ENCODE measurements at regions not wholly inside any gene's neighbourhood (a gene's known extent, or its start where the extent isn't known, plus 50 kb on each side); places are given as distances from the start of the nearest gene placed in this dataset.

- Histone ChIP-seq H3K27me3 (ENCODE audit: control insufficient read depth in 2 of 2, insufficient read depth in 2 of 2, low read length in 2 of 2) (no peaks in the 10 kb centered on the region), H3K4me2 (ENCODE audit: insufficient read depth, low read length) (no peak overlapping the region), H3K9me1 (ENCODE audit: control insufficient read depth, insufficient read depth, low read length) (no peaks in the 10 kb centered on the region), H3K4me3 (no peak overlapping the region), H3K79me2 (ENCODE audit: control insufficient read depth, insufficient read depth, low read length) (no peaks in the 10 kb centered on the region), H3K9ac (ENCODE audit: insufficient read depth in 1 of 2, low read depth in 2 of 2, low read length in 2 of 2) (no peak overlapping the region), H3K36me3 (ENCODE audit: control insufficient read depth, insufficient read depth, low read length) (no peaks in the 10 kb centered on the region), H3K27ac (ENCODE audit: extremely low read depth, low read depth, low read length) (no peak overlapping the region), H3K4me1 (replicated peaks in 1 of 2; ENCODE audit: control insufficient read depth in 2 of 2, insufficient read depth in 2 of 2, low read length in 2 of 2) (no peaks in the 10 kb centered on the region), H3K9me3 (replicated peaks; ENCODE audit: control insufficient read depth, insufficient read depth, low read depth, low read length) (no peaks in the 10 kb centered on the region), H4K20me1 (replicated peaks; ENCODE audit: control insufficient read depth, insufficient read depth, low read length) (no peaks in the 10 kb centered on the region), H2AFZ (ENCODE audit: low read depth, low read length) (no peak overlapping the region)
- ChIA-PET CTCF (ENCODE audit: low intra/inter-chr PET ratio) (no interaction called here), POLR2A (no interaction called here)
- DNase-seq (ENCODE audit: extremely low read depth in 1 of 4, low spot score in 3 of 4): no peak
- no peak for ATAC-seq
- WGBS (ENCODE audit: insufficient coverage, low coverage, missing lambda C conversion rate): 0% methylated on average over 1 of the region's 1 CpG
- BruUV-seq (replicated peaks): no TSS peak
- FAIRE-seq: no peak
- in situ Hi-C loops (cut with MboI): no loop called here
- intact Hi-C loops (cut with micrococcal nuclease): no loop called here
- TF ChIP-seq, protein P1, sequence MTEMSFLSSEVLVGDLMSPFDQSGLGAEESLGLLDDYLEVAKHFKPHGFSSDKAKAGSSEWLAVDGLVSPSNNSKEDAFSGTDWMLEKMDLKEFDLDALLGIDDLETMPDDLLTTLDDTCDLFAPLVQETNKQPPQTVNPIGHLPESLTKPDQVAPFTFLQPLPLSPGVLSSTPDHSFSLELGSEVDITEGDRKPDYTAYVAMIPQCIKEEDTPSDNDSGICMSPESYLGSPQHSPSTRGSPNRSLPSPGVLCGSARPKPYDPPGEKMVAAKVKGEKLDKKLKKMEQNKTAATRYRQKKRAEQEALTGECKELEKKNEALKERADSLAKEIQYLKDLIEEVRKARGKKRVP (CRISPR knock-in tag; IDR thresholded peaks at IDR 0.05): no peak
- no peak for TF ChIP-seq PTTG1 (tag; IDR thresholded peaks at IDR 0.05; ENCODE audit: low read depth)
- TF ChIP-seq ZBTB5 (IDR thresholded peaks at IDR 0.05): no peak
- no peak for TF ChIP-seq ILK (tag; IDR thresholded peaks at IDR 0.05; ENCODE audit: borderline replicate concordance, low read depth)
- no peak for TF ChIP-seq SRSF1 (IDR thresholded peaks at IDR 0.05; ENCODE audit: low read depth, low read length)
- TF ChIP-seq ETV1 (tag; conservative IDR thresholded peaks at IDR 0.05; ENCODE audit: low read depth): no peak
- TF ChIP-seq, protein P2, sequence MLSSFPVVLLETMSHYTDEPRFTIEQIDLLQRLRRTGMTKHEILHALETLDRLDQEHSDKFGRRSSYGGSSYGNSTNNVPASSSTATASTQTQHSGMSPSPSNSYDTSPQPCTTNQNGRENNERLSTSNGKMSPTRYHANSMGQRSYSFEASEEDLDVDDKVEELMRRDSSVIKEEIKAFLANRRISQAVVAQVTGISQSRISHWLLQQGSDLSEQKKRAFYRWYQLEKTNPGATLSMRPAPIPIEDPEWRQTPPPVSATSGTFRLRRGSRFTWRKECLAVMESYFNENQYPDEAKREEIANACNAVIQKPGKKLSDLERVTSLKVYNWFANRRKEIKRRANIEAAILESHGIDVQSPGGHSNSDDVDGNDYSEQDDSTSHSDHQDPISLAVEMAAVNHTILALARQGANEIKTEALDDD (IDR thresholded peaks at IDR 0.05): no peak
- TF ChIP-seq ZNF316 (IDR thresholded peaks at IDR 0.05): no peak
- no peak for TF ChIP-seq FOXJ2 (tag; IDR thresholded peaks at IDR 0.05)
- TF ChIP-seq, protein P3, sequence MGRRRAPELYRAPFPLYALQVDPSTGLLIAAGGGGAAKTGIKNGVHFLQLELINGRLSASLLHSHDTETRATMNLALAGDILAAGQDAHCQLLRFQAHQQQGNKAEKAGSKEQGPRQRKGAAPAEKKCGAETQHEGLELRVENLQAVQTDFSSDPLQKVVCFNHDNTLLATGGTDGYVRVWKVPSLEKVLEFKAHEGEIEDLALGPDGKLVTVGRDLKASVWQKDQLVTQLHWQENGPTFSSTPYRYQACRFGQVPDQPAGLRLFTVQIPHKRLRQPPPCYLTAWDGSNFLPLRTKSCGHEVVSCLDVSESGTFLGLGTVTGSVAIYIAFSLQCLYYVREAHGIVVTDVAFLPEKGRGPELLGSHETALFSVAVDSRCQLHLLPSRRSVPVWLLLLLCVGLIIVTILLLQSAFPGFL (CRISPR knock-in tag; IDR thresholded peaks at IDR 0.05): no peak
- no peak for TF ChIP-seq DPF2 (IDR thresholded peaks at IDR 0.05)
These were observed 97.8 kb upstream of the KRAS start for GRCh38 chr12:25348593-25348895.
